HG03097 (cell line): ENCODE measurements at regions not wholly inside any gene's neighbourhood (a gene's known extent, or its start where the extent isn't known, plus 50 kb on each side); places are given as distances from the start of the nearest gene placed in this dataset.

Experiments used
- ATAC-seq: cut with Tn5 transposase; IDR thresholded peaks from one replicate; pipeline ENCODE4 v1.9.1; 2021; ENCODE audit not compliant: unreplicated experiment, low FRiP score

- ATAC-seq: no peak
Measured at GRCh38 chr9:36463467-36463866, 63.4 kb upstream of the RNF38 start.

- ATAC-seq: no peak
Measured at GRCh38 chr9:36462245-36462644, 62.2 kb upstream of the RNF38 start.

GRCh38 chr9:36461323-36461722 lies 61.3 kb upstream of the RNF38 start:
- ATAC-seq: no peak

- peak; percentile 78 for ATAC-seq
Measured at GRCh38 chr9:36458430-36458915, 58.4 kb upstream of the RNF38 start.

- no peak for ATAC-seq
Measured at GRCh38 chr9:36457836-36458429, 57.9 kb upstream of the RNF38 start.

DNA sequence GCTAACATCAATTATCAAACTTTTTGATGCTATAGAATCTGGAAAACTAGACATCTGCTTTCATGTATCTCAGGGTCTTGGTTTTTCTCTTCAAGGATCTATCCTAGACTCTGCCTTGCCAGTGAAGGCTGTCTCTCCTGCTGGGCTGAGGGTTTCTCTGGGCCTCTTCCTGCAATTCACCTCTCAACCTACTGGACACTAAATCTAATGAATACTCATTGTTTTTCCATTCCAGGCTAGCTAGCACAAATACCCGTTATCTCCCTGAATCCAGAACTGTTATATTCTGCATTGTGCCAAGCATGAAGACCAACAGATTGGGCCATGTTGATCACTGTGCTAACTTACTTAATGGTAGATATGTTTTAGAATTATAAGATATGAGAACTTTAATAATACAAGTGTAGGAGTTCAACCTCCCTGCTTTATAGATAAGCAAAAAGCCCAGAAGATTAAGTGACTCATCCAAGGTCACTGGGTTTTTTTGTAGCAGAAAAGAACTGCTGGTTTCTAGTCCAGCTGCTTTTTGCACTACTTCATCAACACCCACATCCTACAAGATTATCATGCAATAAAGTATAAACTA lies 56.5 kb upstream of the RNF38 start:
- no peak for ATAC-seq

GRCh38 chr9:36451949-36452348 lies 51.9 kb upstream of the RNF38 start:
- no peak for ATAC-seq

- ATAC-seq: no peak
Measured at GRCh38 chr9:36450110-36450732, 50.2 kb upstream of the RNF38 start.
